WTC11 (cell line): ENCODE measurements at regions not wholly inside any gene's neighbourhood (a gene's known extent, or its start where the extent isn't known, plus 50 kb on each side); places are given as distances from the start of the nearest gene placed in this dataset.

Source experiments
- ATAC-seq: fragments of 200-7000 bp; cut with Tn5 transposase; 2 replicates; pipeline ENCODE4 v1.10.0; 2021; ENCODE audit warnings: mild to moderate bottlenecking, moderate library complexity
- CTCF ChIA-PET: fragments of 300-600 bp; sonication (Branson Sonifier 250); formaldehyde crosslinking; loops from one replicate; lab custom pipeline; 2021; ENCODE audit warnings: antibody characterized with exemption; lab: Charles Lee
- POLR2A ChIA-PET: fragments of 350-600 bp; sonication (Branson Sonifier 250); formaldehyde crosslinking; loops from one replicate; lab custom pipeline; 2021; ENCODE audit warnings: antibody characterized with exemption; lab: Charles Lee
- DNase-seq: peaks from one replicate; pipeline ENCODE4 v3.0.0; 2021; ENCODE audit warnings: low spot score
- H3K27ac Mint-ChIP-seq: 2 replicates; pipeline ENCODE4 v1.8.0; 2021; ENCODE audit warnings: mixed read lengths
- H3K27me3 Mint-ChIP-seq: 2 replicates; pipeline ENCODE4 v1.8.0; 2021; ENCODE audit warnings: low read depth, mild to moderate bottlenecking, moderate library complexity, mixed read lengths
- H3K36me3 Mint-ChIP-seq: 2 replicates; pipeline ENCODE4 v1.8.0; 2021; ENCODE audit warnings: mixed read lengths
- H3K4me1 Mint-ChIP-seq: 2 replicates; pipeline ENCODE4 v1.8.0; 2022; ENCODE audit warnings: mixed read lengths
- H3K4me3 Mint-ChIP-seq: 2 replicates; pipeline ENCODE4 v1.8.0; 2021; ENCODE audit warnings: mild to moderate bottlenecking, moderate library complexity, mixed read lengths
- H3K9me3 Mint-ChIP-seq: 2 replicates; pipeline ENCODE4 v1.8.0; 2021; ENCODE audit warnings: mixed read lengths
- FOXP1 ChIP-seq: sonication (generic); formaldehyde crosslinking; IDR thresholded peaks from 2 replicates; pipeline ENCODE4 v1.8.0; 2022; ENCODE audit warnings: missing genetic modification reagents, mild to moderate bottlenecking, moderate library complexity, borderline replicate concordance
- GABPB1 ChIP-seq: sonication (generic); formaldehyde crosslinking; IDR thresholded peaks from 2 replicates; pipeline ENCODE4 v1.8.1; 2023; ENCODE audit warnings: mild to moderate bottlenecking, missing genetic modification reagents
- GTF2I ChIP-seq: fragments of 250-450 bp; sonication (Bioruptor Pico); conservative IDR thresholded peaks from 2 replicates; pipeline ENCODE4 v1.4.0; 2021; ENCODE audit warnings: mild to moderate bottlenecking
- JAZF1 ChIP-seq: fragments of 250-450 bp; sonication (Bioruptor Pico); IDR thresholded peaks from 2 replicates; pipeline ENCODE4 v1.9.0; 2021; ENCODE audit warnings: moderate library complexity, mild to moderate bottlenecking, inconsistent platforms
- NFATC4 ChIP-seq: fragments of 250-450 bp; sonication (Bioruptor Pico); IDR thresholded peaks from 2 replicates; pipeline ENCODE4 v1.9.0; 2021; ENCODE audit warnings: mild to moderate bottlenecking
- PRRX2 ChIP-seq: fragments of 250-450 bp; sonication (Bioruptor Pico); IDR thresholded peaks from 2 replicates; pipeline ENCODE4 v1.8.0; 2021; ENCODE audit warnings: mild to moderate bottlenecking
- RELA ChIP-seq: sonication (generic); formaldehyde crosslinking; IDR thresholded peaks from 2 replicates; pipeline ENCODE4 v1.8.1; 2022; ENCODE audit warnings: missing genetic modification reagents, mild to moderate bottlenecking, borderline replicate concordance
- TEAD4 ChIP-seq: sonication (generic); formaldehyde crosslinking; IDR thresholded peaks from 2 replicates; pipeline ENCODE4 v1.8.0; 2022; ENCODE audit warnings: mild to moderate bottlenecking, missing genetic modification reagents
- TP53 ChIP-seq: sonication (generic); formaldehyde crosslinking; IDR thresholded peaks from 2 replicates; pipeline ENCODE4 v1.8.1; 2023; ENCODE audit warnings: mild to moderate bottlenecking, missing genetic modification reagents
- ZNF671 ChIP-seq: fragments of 250-450 bp; sonication (Bioruptor Pico); IDR thresholded peaks from 2 replicates; pipeline ENCODE4 v1.8.0; 2021; ENCODE audit warnings: mild to moderate bottlenecking
- TF ChIP-seq, protein P1 (sequence below): sonication (generic); formaldehyde crosslinking; IDR thresholded peaks from 2 replicates; pipeline ENCODE4 v1.8.1; 2023; ENCODE audit warnings: mild to moderate bottlenecking, moderate library complexity, missing genetic modification reagents
- TF ChIP-seq, protein P2 (sequence below): fragments of 250-450 bp; sonication (Bioruptor Pico); IDR thresholded peaks from 2 replicates; pipeline ENCODE4 v1.9.0; 2021; ENCODE audit warnings: mild to moderate bottlenecking, borderline replicate concordance
- TF ChIP-seq, protein P3 (sequence below): sonication (generic); formaldehyde crosslinking; IDR thresholded peaks from 2 replicates; pipeline ENCODE4 v1.8.1; 2022; ENCODE audit warnings: low read depth, mild to moderate bottlenecking, moderate library complexity, missing genetic modification reagents, borderline replicate concordance
- TF ChIP-seq, protein P4 (sequence below): sonication (generic); formaldehyde crosslinking; IDR thresholded peaks from 2 replicates; pipeline ENCODE4 v1.8.0; 2022; ENCODE audit warnings: mild to moderate bottlenecking, missing genetic modification reagents
- TF ChIP-seq, protein P5 (sequence below): fragments of 200-600 bp; IDR thresholded peaks from 2 replicates; pipeline ENCODE4 v1.8.0; 2022; ENCODE audit warnings: antibody characterized with exemption
- TF ChIP-seq, protein P6 (sequence below): sonication (generic); formaldehyde crosslinking; IDR thresholded peaks from 2 replicates; pipeline ENCODE4 v1.8.1; 2022; ENCODE audit warnings: mild to moderate bottlenecking, moderate library complexity, missing genetic modification reagents
- TF ChIP-seq, protein P7 (sequence below): fragments of 250-450 bp; sonication (Bioruptor Pico); conservative IDR thresholded peaks from 2 replicates; pipeline ENCODE4 v1.9.0; 2021; ENCODE audit warnings: mild to moderate bottlenecking
- TF ChIP-seq, protein P8 (sequence below): sonication (generic); formaldehyde crosslinking; IDR thresholded peaks from 2 replicates; pipeline ENCODE4 v1.8.0; 2022; ENCODE audit warnings: mild to moderate bottlenecking, missing genetic modification reagents

DNA sequence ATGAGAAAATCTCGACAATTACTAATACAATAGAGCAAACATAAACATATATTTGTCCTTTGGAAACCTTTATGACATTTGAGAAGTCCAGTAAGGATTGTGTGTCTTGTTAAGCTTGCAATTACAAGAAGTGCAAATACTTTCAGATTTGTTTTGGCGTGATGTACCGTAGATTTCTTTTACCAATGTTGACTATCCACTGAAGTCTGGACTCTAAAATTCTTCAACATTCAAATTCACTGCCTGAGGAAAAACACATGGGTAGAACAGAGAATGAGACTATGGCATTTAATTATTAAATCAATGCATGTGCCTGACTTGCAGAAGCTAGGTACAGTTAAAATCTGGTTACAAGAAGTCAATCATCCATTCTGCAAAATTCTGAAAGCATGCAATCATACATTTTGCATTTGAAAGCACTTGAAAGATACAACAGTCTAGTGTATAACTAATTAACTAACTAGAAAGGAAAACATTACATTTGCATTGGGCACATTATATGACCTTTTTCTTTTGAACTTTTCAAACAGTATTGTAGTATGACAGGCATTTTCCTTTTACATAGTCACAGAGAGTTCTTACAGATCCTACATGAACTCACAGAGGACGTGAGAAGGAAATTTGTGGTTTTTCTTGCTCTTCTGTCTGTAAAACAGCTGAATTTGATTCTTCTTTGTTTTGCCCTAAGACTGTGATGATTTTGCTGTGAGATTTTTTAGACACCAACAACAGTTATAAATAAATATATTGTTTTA, 511.1 kb upstream of the ADGRL4 start:
- H3K36me3 Mint-ChIP-seq: peaks cover 12% of the 10 kb centered on the region
- H3K9me3 Mint-ChIP-seq: peaks cover 18% of the 10 kb centered on the region
- TF ChIP-seq NFATC4: no peak
- TF ChIP-seq, protein P1, sequence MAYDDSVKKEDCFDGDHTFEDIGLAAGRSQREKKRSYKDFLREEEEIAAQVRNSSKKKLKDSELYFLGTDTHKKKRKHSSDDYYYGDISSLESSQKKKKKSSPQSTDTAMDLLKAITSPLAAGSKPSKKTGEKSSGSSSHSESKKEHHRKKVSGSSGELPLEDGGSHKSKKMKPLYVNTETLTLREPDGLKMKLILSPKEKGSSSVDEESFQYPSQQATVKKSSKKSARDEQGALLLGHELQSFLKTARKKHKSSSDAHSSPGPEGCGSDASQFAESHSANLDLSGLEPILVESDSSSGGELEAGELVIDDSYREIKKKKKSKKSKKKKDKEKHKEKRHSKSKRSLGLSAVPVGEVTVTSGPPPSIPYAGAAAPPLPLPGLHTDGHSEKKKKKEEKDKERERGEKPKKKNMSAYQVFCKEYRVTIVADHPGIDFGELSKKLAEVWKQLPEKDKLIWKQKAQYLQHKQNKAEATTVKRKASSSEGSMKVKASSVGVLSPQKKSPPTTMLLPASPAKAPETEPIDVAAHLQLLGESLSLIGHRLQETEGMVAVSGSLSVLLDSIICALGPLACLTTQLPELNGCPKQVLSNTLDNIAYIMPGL (CRISPR knock-in tag): no peak
- TF ChIP-seq, protein P2, sequence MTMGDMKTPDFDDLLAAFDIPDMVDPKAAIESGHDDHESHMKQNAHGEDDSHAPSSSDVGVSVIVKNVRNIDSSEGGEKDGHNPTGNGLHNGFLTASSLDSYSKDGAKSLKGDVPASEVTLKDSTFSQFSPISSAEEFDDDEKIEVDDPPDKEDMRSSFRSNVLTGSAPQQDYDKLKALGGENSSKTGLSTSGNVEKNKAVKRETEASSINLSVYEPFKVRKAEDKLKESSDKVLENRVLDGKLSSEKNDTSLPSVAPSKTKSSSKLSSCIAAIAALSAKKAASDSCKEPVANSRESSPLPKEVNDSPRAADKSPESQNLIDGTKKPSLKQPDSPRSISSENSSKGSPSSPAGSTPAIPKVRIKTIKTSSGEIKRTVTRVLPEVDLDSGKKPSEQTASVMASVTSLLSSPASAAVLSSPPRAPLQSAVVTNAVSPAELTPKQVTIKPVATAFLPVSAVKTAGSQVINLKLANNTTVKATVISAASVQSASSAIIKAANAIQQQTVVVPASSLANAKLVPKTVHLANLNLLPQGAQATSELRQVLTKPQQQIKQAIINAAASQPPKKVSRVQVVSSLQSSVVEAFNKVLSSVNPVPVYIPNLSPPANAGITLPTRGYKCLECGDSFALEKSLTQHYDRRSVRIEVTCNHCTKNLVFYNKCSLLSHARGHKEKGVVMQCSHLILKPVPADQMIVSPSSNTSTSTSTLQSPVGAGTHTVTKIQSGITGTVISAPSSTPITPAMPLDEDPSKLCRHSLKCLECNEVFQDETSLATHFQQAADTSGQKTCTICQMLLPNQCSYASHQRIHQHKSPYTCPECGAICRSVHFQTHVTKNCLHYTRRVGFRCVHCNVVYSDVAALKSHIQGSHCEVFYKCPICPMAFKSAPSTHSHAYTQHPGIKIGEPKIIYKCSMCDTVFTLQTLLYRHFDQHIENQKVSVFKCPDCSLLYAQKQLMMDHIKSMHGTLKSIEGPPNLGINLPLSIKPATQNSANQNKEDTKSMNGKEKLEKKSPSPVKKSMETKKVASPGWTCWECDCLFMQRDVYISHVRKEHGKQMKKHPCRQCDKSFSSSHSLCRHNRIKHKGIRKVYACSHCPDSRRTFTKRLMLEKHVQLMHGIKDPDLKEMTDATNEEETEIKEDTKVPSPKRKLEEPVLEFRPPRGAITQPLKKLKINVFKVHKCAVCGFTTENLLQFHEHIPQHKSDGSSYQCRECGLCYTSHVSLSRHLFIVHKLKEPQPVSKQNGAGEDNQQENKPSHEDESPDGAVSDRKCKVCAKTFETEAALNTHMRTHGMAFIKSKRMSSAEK: no peak
- TF ChIP-seq FOXP1 (CRISPR knock-in tag): no peak
- TF ChIP-seq, protein P3, sequence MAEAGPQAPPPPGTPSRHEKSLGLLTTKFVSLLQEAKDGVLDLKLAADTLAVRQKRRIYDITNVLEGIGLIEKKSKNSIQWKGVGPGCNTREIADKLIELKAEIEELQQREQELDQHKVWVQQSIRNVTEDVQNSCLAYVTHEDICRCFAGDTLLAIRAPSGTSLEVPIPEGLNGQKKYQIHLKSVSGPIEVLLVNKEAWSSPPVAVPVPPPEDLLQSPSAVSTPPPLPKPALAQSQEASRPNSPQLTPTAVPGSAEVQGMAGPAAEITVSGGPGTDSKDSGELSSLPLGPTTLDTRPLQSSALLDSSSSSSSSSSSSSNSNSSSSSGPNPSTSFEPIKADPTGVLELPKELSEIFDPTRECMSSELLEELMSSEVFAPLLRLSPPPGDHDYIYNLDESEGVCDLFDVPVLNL (CRISPR knock-in tag): no peak
- TF ChIP-seq, protein P4, sequence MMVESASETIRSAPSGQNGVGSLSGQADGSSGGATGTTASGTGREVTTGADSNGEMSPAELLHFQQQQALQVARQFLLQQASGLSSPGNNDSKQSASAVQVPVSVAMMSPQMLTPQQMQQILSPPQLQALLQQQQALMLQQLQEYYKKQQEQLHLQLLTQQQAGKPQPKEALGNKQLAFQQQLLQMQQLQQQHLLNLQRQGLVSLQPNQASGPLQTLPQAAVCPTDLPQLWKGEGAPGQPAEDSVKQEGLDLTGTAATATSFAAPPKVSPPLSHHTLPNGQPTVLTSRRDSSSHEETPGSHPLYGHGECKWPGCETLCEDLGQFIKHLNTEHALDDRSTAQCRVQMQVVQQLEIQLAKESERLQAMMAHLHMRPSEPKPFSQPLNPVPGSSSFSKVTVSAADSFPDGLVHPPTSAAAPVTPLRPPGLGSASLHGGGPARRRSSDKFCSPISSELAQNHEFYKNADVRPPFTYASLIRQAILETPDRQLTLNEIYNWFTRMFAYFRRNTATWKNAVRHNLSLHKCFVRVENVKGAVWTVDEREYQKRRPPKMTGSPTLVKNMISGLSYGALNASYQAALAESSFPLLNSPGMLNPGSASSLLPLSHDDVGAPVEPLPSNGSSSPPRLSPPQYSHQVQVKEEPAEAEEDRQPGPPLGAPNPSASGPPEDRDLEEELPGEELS (CRISPR knock-in tag): no peak
- TF ChIP-seq, protein P5, sequence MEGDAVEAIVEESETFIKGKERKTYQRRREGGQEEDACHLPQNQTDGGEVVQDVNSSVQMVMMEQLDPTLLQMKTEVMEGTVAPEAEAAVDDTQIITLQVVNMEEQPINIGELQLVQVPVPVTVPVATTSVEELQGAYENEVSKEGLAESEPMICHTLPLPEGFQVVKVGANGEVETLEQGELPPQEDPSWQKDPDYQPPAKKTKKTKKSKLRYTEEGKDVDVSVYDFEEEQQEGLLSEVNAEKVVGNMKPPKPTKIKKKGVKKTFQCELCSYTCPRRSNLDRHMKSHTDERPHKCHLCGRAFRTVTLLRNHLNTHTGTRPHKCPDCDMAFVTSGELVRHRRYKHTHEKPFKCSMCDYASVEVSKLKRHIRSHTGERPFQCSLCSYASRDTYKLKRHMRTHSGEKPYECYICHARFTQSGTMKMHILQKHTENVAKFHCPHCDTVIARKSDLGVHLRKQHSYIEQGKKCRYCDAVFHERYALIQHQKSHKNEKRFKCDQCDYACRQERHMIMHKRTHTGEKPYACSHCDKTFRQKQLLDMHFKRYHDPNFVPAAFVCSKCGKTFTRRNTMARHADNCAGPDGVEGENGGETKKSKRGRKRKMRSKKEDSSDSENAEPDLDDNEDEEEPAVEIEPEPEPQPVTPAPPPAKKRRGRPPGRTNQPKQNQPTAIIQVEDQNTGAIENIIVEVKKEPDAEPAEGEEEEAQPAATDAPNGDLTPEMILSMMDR: no peak
- no peak for TF ChIP-seq JAZF1 (CRISPR knock-in tag)
- CTCF ChIA-PET: no interaction called here
- H3K27me3 Mint-ChIP-seq: no peaks in the 10 kb centered on the region
- H3K4me3 Mint-ChIP-seq: no peak overlapping the region
- POLR2A ChIA-PET: no interaction called here
- H3K27ac Mint-ChIP-seq: no peak overlapping the region
- no peak for DNase-seq
- ATAC-seq: no peak
- H3K4me1 Mint-ChIP-seq: peaks cover 19% of the 10 kb centered on the region

DNA sequence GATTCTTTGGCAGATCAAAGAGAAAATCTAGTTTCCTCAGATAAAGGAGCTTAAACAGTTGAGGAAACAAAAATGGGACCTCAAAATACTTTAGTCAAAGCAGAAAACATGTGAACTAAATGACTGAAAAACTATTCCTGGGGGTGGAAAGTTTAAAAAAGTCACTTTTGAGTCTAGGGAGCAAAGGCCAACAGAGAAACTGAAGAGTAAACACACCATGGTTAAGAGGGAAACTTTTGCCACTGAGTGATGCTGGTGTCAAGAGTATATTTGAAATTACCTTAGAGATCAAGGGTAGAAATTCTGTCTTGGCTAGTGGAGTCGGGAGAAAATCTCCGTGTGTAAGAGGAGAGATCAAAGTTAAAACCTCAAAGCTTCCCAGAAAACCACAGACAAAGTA, 501.2 kb upstream of the ADGRL4 start:
- CTCF ChIA-PET: no interaction called here
- H3K9me3 Mint-ChIP-seq: peaks cover 4% of the 10 kb centered on the region; the same call in 1 of the 2 replicates
- TF ChIP-seq, protein P6, sequence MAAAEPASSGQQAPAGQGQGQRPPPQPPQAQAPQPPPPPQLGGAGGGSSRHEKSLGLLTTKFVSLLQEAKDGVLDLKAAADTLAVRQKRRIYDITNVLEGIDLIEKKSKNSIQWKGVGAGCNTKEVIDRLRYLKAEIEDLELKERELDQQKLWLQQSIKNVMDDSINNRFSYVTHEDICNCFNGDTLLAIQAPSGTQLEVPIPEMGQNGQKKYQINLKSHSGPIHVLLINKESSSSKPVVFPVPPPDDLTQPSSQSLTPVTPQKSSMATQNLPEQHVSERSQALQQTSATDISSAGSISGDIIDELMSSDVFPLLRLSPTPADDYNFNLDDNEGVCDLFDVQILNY: no peak
- TF ChIP-seq GTF2I (no peak), TP53 (CRISPR knock-in tag) (no peak), JAZF1 (CRISPR knock-in tag) (no peak), RELA (no peak), GABPB1 (CRISPR knock-in tag) (no peak), TEAD4 (no peak), ZNF671 (CRISPR knock-in tag) (no peak), PRRX2 (CRISPR knock-in tag) (no peak)
- TF ChIP-seq, protein P7, sequence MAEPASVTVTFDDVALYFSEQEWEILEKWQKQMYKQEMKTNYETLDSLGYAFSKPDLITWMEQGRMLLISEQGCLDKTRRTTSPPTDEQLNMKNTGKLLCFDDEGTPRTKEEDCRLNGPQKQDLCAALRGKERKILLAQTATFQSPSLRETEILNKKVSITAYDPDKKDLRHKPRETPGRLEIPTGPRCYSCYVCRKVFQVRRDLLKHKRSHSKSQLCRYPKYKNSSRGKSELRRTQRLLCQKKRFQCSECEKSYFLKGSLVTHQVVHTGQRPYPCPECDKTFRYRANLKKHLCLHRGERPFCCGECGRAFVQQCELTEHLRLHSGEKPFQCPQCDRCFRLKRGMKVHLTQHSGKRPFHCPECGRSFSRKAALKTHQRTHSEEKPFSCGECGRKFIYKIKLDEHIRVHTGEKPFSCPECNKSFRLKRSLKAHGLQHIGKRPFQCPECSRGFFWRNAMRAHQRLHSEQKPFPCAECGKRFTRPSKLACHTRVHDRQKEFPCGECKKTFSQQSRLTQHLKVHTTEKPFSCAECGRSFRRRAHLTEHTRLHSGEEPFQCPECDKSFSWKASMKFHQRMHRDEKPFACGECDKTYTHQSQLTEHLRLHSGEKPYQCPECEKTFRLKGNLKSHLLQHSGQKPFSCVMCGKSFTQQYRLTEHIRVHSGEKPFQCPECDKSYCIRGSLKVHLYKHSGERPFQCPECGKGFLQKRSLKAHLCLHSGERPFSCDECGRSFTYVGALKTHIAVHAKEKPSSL (CRISPR knock-in tag): no peak
- TF ChIP-seq, protein P8, sequence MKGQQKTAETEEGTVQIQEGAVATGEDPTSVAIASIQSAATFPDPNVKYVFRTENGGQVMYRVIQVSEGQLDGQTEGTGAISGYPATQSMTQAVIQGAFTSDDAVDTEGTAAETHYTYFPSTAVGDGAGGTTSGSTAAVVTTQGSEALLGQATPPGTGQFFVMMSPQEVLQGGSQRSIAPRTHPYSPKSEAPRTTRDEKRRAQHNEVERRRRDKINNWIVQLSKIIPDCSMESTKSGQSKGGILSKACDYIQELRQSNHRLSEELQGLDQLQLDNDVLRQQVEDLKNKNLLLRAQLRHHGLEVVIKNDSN (CRISPR knock-in tag): no peak

More for the DNA sequence above, 501.2 kb upstream of the ADGRL4 start:
- Mint-ChIP-seq H3K27me3 (no peaks in the 10 kb centered on the region), H3K27ac (no peak overlapping the region), H3K36me3 (no peaks in the 10 kb centered on the region), H3K4me3 (no peak overlapping the region), H3K4me1 (0 out of 2 replicates have a peak, but pooled peaks cover 3% of the 10 kb centered on the region)
- no peak for ATAC-seq
- no peak for DNase-seq
- POLR2A ChIA-PET: interaction anchor here (0.6 kb wide), 1 partner anchor 1244 kb away, joined by 3 read pairs; no protein-coding TSS in a partner anchor
